OCI-LY7 (cell line): ENCODE measurements at regions not wholly inside any gene's neighbourhood (a gene's known extent, or its start where the extent isn't known, plus 50 kb on each side); places are given as distances from the start of the nearest gene placed in this dataset.

Experiments used
- EZH2phosphoT487 ChIP-seq: fragments of 200-600 bp; sonication (generic); IDR thresholded peaks from 2 replicates; pipeline ENCODE4 v1.6.1; 2018; ENCODE audit warnings: low read depth, borderline replicate concordance, mild to moderate bottlenecking, mixed run types, antibody characterized with exemption, low read length, moderate library complexity, mixed read lengths
- TF ChIP-seq, protein P1 (sequence below): fragments of 200-600 bp; sonication (generic); conservative IDR thresholded peaks from 2 replicates; pipeline ENCODE4 v1.5.1; 2014; ENCODE audit warnings: mild to moderate bottlenecking, antibody characterized with exemption, low read length, moderate library complexity, mixed read lengths

DNA sequence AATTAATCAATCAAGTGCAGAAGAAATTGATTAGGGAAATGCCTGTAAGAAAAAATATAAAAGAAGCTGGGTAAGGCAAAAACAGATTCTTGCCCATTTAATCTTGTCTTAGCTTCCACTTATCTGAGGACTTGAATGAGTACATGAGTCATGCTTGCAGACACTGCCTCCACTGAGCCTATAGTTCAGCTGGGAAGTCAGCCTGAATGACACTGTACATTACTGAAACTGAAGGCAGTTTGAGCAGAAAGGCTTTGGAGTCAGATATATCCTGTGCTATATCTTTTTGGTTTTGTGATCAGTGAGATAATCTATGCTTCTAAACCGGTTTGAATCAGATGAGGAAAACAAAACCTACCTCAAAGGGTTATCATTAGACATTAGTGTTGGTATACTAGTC is 61.3 kb downstream of the NUDT11 start:
- TF ChIP-seq, protein P1, sequence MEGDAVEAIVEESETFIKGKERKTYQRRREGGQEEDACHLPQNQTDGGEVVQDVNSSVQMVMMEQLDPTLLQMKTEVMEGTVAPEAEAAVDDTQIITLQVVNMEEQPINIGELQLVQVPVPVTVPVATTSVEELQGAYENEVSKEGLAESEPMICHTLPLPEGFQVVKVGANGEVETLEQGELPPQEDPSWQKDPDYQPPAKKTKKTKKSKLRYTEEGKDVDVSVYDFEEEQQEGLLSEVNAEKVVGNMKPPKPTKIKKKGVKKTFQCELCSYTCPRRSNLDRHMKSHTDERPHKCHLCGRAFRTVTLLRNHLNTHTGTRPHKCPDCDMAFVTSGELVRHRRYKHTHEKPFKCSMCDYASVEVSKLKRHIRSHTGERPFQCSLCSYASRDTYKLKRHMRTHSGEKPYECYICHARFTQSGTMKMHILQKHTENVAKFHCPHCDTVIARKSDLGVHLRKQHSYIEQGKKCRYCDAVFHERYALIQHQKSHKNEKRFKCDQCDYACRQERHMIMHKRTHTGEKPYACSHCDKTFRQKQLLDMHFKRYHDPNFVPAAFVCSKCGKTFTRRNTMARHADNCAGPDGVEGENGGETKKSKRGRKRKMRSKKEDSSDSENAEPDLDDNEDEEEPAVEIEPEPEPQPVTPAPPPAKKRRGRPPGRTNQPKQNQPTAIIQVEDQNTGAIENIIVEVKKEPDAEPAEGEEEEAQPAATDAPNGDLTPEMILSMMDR, result no peak
- TF ChIP-seq EZH2phosphoT487, result no peak
